Cerebellar cortex (tissue), 1 donor: ENCODE measurements at regions not wholly inside any gene's neighbourhood (a gene's known extent, or its start where the extent isn't known, plus 50 kb on each side); places are given as distances from the start of the nearest gene placed in this dataset.
"Not testable (repeated sequence)": the region's sequence is repeated elsewhere in the genome, so short reads cannot be mapped to it uniquely, and the experiment has no call there.

Source experiments
- DNase-seq: peaks from one replicate; pipeline ENCODE4 v3.0.0-alpha.2; 2015; ENCODE audit warnings: low spot score

- no peak for DNase-seq
These were observed 1441.0 kb downstream of the BRINP3 start for GRCh38 chr1:189036628-189037027.

- no peak for DNase-seq
These were observed 1431.5 kb downstream of the BRINP3 start for GRCh38 chr1:189046127-189046526.

DNA sequence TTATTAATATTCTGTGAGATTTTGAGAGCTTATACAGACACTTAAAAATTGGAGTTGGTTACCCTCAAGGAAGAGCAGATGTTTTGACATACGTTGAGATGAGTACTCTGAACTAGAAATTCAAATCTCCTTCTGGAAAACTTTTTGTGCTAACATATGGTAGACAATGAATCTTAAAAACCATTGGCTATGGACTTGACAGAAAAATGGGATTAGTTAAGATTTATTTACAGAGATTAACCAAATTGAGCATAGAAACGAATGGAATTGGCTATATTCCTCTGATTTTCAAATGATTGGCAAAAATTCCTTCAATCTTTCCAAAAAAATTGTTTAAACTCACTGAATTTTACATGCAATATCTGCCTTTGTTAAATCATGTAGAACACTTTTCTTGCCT is 1392.9 kb downstream of the BRINP3 start:
- no peak for DNase-seq

GRCh38 chr1:189103956-189104355 is 1373.7 kb downstream of the BRINP3 start:
- no peak for DNase-seq

- no peak for DNase-seq
These were observed 1360.4 kb downstream of the BRINP3 start for GRCh38 chr1:189117072-189117770.

DNA sequence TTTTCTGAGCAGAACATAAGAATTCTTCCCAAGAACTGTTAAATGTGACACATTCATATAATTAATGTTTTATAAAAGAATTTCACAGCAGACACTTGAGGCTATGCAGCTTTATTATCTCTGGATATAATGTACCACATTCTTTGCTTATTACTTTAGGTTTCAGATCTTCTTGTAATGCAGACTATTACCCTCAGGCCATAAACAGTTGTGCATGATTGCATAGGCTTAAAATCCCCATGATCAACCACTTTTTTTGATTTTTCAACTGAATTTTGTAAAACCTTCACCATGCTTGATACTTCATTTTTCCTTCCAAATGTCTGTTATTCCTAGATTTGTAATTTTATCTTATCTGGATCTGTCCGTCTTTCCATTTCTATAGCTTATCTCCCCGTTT is 1355.7 kb downstream of the BRINP3 start:
- DNase-seq: no peak

- no peak for DNase-seq
These were observed 1352.0 kb downstream of the BRINP3 start for GRCh38 chr1:189125694-189126093.

DNA sequence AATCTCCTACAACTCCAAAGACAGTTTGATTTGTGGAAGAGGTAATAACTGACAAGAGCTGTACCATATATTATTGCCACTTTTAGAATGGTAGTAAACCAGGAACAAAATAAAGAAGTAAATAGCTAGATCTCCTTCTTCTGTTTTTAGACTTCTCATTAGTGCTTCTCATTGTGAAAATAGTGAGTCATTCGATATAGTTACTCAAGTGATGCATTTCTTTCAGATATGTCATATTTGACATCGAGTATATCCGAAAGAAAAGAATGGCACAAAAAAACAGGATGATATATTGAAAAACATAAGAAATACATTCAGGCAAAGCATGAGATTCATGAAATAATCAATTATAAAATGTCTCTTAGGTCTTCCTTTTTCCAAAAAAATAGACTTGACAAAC is 1346.1 kb downstream of the BRINP3 start:
- DNase-seq: no peak

DNA sequence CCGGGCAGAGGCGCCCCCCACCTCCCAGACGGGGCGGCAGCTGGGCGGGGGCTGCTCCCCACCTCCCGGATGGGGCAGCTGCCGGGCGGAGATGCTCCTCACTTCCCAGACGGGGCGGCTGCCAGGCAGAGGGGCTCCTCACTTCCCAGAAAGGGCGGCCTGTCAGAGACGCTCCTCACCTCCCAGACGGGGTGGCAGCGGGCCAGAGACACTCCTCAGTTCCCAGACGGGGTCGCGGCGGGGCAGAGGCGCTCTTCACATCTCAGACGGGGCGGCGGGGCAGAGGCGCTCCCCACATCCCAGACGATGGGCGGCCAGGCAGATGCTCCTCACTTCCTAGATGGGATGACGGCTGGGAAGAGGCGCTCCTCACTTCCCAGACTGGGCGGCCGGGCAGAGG is 1337.9 kb downstream of the BRINP3 start:
- DNase-seq: not testable (repeated sequence)

DNA sequence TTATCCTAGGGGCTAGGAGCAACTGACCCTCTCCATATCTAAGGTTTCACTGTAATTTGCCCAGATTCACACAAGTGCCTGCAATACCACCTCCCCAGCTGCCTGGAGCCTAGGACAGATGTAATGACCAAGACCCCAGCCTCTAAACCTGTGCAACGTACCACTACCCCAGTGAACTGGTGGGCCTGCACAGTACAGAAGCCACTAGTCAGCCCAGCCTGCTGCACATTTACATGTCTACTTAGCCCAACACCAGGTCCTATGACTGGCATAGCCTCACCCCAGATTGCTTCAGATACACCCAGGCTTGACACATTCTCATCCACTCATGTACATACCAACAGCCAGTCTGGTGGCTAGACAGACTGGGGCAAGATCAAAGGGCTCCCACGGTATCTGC is 1336.6 kb downstream of the BRINP3 start:
- no peak for DNase-seq

DNA sequence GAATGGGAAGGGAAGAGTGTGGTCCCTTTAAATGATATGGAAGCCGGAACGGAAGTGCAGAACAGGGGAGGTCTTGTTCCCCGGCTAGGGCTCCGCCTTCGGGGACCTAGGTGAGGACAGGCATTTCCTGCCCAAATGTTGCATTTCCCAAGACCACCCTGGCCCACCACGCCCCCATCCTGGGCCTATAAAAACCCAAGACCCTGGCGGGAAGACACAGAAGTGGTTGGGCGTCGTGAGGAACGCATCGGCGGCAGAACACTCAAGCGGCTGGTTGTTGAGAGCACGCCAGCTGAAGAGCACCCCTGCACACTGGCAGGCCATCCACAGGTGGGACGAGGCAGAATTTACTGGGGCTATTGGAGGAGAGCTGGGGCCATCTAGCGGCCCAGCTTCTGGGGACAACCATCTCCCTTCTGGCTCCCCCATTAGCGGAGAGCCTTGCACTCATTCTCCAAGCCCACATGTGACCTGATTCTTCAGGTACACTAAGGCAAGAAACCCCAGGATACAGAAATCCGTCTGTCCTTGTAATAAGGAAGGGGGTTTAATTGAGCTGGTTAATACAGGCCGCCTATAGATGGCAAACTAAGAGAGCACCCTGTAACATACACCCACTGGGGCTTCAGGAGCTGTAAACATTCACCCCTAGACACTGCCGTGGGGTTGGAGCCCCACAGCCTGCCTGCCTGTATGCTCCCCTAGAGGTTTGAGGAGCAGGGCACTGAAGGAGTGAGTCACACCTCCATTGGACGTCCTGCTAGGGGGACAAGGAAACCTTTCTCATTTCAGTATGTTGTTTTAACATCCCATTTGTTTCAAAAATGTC is 1327.9 kb downstream of the BRINP3 start:
- DNase-seq: no peak

DNA sequence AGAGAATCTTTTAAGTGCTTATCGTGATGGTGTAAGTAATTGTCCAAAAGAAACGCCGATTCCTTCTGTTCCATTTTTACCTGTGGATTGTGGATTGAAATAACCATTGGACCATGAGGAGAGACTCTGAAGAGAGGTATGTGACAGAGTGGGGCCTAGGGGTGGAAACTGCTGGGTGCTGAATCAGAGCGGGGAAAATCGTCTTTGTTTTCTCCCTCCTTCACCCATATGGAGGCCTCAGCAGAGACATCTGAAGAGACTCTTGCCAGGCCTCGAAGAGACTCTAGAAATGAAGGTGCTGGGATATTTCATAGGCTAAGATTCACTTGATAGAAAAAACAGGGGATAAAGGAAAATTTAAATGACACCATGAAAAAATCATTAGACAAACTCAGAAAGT is 1327.0 kb downstream of the BRINP3 start:
- DNase-seq: no peak

GRCh38 chr1:189151361-189151760 is 1326.3 kb downstream of the BRINP3 start:
- no peak for DNase-seq

- no peak for DNase-seq
These were observed 1325.0 kb downstream of the BRINP3 start for GRCh38 chr1:189152685-189153084.

GRCh38 chr1:189158155-189158554 is 1319.5 kb downstream of the BRINP3 start:
- no peak for DNase-seq

DNA sequence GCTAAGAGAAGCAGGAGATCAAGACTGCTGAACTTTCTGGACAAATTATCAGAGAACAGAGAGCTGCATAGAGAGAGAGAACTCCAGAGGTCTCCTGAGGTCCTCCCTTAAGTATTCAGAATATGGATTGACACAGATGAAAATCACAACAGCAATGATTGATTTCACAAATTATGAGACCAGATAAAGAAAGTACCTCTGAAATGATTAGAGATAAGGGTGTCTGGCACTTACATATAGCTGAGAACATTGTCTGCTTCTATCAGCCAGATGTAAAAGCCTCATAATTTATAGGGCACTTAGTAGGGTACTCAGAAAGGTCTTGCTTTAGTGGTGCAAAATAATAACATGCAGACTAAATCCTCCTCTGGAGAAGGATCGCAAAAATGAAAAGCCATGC is 1301.8 kb downstream of the BRINP3 start:
- DNase-seq: no peak

- no peak for DNase-seq
These were observed 1297.6 kb downstream of the BRINP3 start for GRCh38 chr1:189180057-189180456.

DNA sequence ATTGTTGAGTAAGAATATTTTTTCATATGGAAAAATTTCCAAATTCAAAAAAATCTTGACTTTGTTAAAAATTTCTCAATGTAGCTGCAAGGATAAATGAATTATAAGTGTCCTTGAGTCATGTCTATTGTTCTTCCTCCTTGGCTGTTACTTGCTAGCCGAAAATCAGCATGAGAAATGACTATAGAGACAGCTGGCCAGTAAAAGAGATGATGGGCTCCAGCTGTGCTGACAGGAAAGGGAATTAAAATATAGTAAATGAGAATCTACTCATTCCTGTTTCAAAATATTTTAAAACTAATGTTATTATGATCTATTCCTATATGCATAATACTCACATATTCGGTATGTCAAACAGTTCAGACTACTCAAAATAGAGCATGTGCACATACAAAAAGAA is 1292.6 kb downstream of the BRINP3 start:
- DNase-seq: no peak

DNA sequence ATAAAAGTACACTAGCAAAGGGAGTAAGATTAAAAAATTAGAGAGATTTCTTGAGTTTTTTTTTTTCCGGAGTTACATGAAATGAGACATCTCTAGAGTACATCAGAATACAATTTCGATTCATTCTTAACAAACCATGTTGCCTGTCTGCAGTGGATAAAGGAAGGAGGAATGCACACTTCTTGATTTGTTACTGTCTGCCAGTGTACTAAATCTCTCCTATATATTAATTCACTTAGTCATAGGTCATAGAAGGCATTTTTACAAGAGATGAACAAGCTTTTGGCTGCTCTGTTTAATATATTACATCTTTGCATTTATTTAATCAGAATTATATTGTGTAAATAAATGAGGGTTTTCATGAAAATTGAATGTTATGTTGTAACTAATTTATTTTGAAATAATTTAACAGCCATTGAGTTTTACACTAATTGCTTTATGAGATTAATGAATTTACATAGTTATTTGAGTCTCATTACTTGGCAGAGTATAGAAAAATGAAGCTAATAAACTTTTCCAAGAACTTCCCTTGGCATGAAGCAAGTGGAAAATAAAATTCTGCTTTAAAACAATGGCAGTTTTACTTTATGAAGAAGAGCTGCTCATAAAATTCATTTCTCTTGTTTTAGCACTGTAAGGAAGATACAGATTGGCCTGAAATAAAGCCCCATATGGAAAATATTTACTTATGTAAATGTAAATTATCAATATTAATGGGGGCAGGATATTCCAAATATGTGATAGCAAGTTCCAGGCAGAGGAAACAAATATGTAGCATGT is 1284.7 kb downstream of the BRINP3 start:
- DNase-seq: no peak

GRCh38 chr1:189205863-189206262 is 1271.8 kb downstream of the BRINP3 start:
- no peak for DNase-seq

GRCh38 chr1:189206617-189207016 is 1271.0 kb downstream of the BRINP3 start:
- no peak for DNase-seq

DNA sequence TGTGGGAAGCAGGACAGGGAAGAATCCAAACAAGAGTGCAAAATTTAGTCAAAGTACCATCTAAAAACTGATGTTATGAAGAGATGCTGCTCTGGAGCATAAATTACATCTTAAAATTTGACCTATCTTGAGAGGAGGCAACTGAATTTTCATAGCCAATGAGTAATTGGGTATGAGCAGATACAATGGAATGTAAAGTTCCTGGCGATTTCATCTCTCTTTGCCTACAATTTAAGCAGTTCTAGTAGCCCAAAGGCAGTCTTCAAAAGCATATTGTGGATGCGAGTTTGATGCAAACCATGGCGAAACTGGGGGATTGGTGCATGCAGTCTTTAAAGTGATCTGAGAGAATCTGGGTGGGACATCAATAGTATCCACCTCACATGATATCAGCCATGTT is 1265.9 kb downstream of the BRINP3 start:
- DNase-seq: no peak

- no peak for DNase-seq
These were observed 1265.1 kb downstream of the BRINP3 start for GRCh38 chr1:189212606-189213005.
